Keratinocyte (primary cell): ENCODE measurements at regions not wholly inside any gene's neighbourhood (a gene's known extent, or its start where the extent isn't known, plus 50 kb on each side); places are given as distances from the start of the nearest gene placed in this dataset.

ENCODE experiments used
- DNase-seq: peaks from one replicate; pipeline ENCODE4 v3.0.0-alpha.2; 2011; ENCODE audit warnings: low read depth, missing footprints, low spot score
- FAIRE-seq: peaks from 2 replicates; lab custom pipeline; 2011; peaks lifted over from hg19 to GRCh38; lab: Jason Lieb, UNC
- H2AFZ ChIP-seq: 2 replicates; pipeline ENCODE4 v1.6.0; 2012; ENCODE audit warnings: low read length, control low read depth, inconsistent platforms; ENCODE audit not compliant: control insufficient read depth
- H3K27ac ChIP-seq: 2 replicates; pipeline ENCODE4 v1.5.1; 2011; ENCODE audit warnings: low read length; ENCODE audit not compliant: control insufficient read depth, insufficient read depth
- H3K27me3 ChIP-seq: 3 replicates; pipeline ENCODE4 v1.6.0; 2011; ENCODE audit warnings: low read length; ENCODE audit not compliant: control insufficient read depth, insufficient read depth; ENCODE audit errors: extremely low read depth
- H3K36me3 ChIP-seq, 2 experiments: 2 replicates in 1 of 2; 3 replicates in 1 of 2; pipeline ENCODE4 v1.5.1; 2011; ENCODE audit warnings: low read length in 2 of 2, mild to moderate bottlenecking in 1 of 2; ENCODE audit not compliant: control insufficient read depth in 2 of 2, insufficient read depth in 2 of 2; ENCODE audit errors: extremely low read depth in 1 of 2
- H3K4me1 ChIP-seq: 3 replicates; pipeline ENCODE4 v1.5.1; 2011; ENCODE audit warnings: low read length; ENCODE audit not compliant: control insufficient read depth, insufficient read depth; ENCODE audit errors: extremely low read depth
- H3K4me2 ChIP-seq: 3 replicates; pipeline ENCODE4 v1.6.0; 2011; ENCODE audit warnings: low read depth, low read length; ENCODE audit not compliant: control insufficient read depth, insufficient read depth; ENCODE audit errors: extremely low read depth
- H3K4me3 ChIP-seq, 3 experiments: fragments of 200-600 bp in 1 of 3; sonication (generic) in 1 of 3; 2 replicates in 2 of 3; 3 replicates in 1 of 3; pipeline ENCODE4 v1.5.1; 2011 to 2016; ENCODE audit warnings: low read length in 3 of 3, mild to moderate bottlenecking in 3 of 3, control low read depth in 2 of 3, inconsistent platforms in 1 of 3, low read depth in 1 of 3, mixed read lengths in 1 of 3, mixed run types in 1 of 3, moderate library complexity in 1 of 3; ENCODE audit not compliant: control insufficient read depth in 2 of 3, insufficient read depth in 2 of 3; ENCODE audit errors: extremely low read depth in 1 of 3
- H3K79me2 ChIP-seq: 2 replicates; pipeline ENCODE4 v1.6.0; 2012; ENCODE audit warnings: low read length; ENCODE audit not compliant: control insufficient read depth, insufficient read depth
- H3K9ac ChIP-seq: 3 replicates; pipeline ENCODE4 v1.6.0; 2011; ENCODE audit warnings: low read length; ENCODE audit not compliant: control insufficient read depth, insufficient read depth; ENCODE audit errors: extremely low read depth
- H3K9me1 ChIP-seq: 3 replicates; pipeline ENCODE4 v1.6.0; 2011; ENCODE audit warnings: low read length; ENCODE audit not compliant: control insufficient read depth, insufficient read depth; ENCODE audit errors: extremely low read depth
- H3K9me3 ChIP-seq: 2 replicates; pipeline ENCODE4 v1.5.1; 2012; ENCODE audit warnings: low read depth, low read length; ENCODE audit not compliant: control insufficient read depth
- H4K20me1 ChIP-seq: 3 replicates; pipeline ENCODE4 v1.6.0; 2011; ENCODE audit warnings: low read length; ENCODE audit not compliant: control insufficient read depth, insufficient read depth; ENCODE audit errors: extremely low read depth
- EZH2 ChIP-seq: IDR thresholded peaks from one replicate; pipeline ENCODE4 v1.6.1; 2012; ENCODE audit warnings: inconsistent platforms, mild to moderate bottlenecking, low read length, moderate library complexity
- dilution Hi-C: fragments of 300-500 bp; cut with MboI; formaldehyde crosslinking; loops from one replicate; pipeline ENCODE4 v1.7.0; 2020; ENCODE audit warnings: low sequenced_read_pairs; ENCODE audit not compliant: extremely low pct_ligation_motif_present
- TF ChIP-seq, protein P1 (sequence below), 3 experiments: IDR thresholded peaks in 1 of 3; conservative IDR thresholded peaks in 1 of 3; optimal IDR thresholded peaks in 1 of 3; 2 replicates in 2 of 3; 3 replicates in 1 of 3; pipeline versions ENCODE3 to v1.5.1; 2011; ENCODE audit warnings: low read length in 3 of 3, mild to moderate bottlenecking in 3 of 3, moderate library complexity in 2 of 3, control low read depth in 1 of 3, inconsistent platforms in 1 of 3; ENCODE audit not compliant: insufficient read depth in 2 of 3; ENCODE audit errors: extremely low read depth in 1 of 3

DNA sequence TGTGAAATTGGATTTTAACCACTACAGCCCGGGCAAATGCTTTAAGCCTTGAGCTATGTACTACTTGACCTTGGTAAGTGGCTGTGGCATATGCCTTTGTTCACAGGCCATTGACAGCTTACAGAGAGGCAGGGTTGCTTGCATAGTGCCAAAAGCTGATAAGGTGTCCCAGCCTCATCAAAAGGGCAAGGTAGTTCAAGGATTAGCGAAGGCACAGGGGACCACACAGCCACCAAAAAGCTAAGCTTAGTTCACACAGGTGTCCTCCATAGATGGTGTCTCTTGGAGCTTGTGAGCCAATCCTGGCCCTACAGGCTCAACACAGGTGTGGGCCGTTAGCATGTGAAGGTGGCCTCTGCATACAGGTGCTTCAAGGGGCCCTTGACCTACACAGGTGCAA, 86.8 kb downstream of the ZNF622 start:
- DNase-seq = no peak
- Histone ChIP-seq H3K9me3 (no peaks in the 10 kb centered on the region), H2AFZ (no peak overlapping the region), H3K4me3 (no peak overlapping the region), H3K79me2 (no peaks in the 10 kb centered on the region), H4K20me1 (no peaks in the 10 kb centered on the region), H3K27me3 (no peaks in the 10 kb centered on the region), H3K36me3 (no peaks in the 10 kb centered on the region), H3K4me1 (no peaks in the 10 kb centered on the region), H3K9me1 (no peaks in the 10 kb centered on the region), H3K4me2 (no peak overlapping the region), H3K9ac (no peak overlapping the region), H3K27ac (no peak overlapping the region)
- FAIRE-seq = no peak
- TF ChIP-seq, protein P1, sequence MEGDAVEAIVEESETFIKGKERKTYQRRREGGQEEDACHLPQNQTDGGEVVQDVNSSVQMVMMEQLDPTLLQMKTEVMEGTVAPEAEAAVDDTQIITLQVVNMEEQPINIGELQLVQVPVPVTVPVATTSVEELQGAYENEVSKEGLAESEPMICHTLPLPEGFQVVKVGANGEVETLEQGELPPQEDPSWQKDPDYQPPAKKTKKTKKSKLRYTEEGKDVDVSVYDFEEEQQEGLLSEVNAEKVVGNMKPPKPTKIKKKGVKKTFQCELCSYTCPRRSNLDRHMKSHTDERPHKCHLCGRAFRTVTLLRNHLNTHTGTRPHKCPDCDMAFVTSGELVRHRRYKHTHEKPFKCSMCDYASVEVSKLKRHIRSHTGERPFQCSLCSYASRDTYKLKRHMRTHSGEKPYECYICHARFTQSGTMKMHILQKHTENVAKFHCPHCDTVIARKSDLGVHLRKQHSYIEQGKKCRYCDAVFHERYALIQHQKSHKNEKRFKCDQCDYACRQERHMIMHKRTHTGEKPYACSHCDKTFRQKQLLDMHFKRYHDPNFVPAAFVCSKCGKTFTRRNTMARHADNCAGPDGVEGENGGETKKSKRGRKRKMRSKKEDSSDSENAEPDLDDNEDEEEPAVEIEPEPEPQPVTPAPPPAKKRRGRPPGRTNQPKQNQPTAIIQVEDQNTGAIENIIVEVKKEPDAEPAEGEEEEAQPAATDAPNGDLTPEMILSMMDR (optimal IDR thresholded peaks at IDR 0.05 in 1 of 3, IDR thresholded peaks at IDR 0.05 in 1 of 3, conservative IDR thresholded peaks at IDR 0.05 in 1 of 3; ENCODE audit: extremely low read depth in 1 of 3, insufficient read depth in 2 of 3, low read length in 3 of 3) = no peak
- no peak for TF ChIP-seq EZH2
- dilution Hi-C loops = no loop called here

DNA sequence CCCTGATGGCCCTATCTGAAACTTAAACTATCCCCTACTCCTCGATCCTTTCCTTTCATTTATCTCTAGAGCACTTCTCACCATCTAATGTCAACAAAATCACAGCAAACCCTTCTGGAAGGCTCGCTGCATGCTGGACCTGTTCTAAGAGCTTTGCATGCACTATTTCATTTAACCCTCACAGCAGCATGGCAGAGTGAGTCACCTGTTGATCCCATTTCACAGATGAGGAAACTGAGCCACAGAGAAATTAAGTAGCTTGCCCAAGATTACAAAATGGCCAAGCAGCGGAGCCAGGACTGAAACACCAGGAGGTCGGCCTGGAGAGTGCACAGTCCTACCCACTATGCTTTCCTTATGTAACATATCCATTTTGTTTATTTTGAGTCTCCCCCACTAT, 93.1 kb downstream of the ZNF622 start:
- Histone ChIP-seq H3K4me2 (no peak overlapping the region), H3K4me3 (no peak overlapping the region), H3K27me3 (no peaks in the 10 kb centered on the region), H4K20me1 (no peaks in the 10 kb centered on the region), H3K9me3 (no peaks in the 10 kb centered on the region), H3K4me1 (no peaks in the 10 kb centered on the region), H3K79me2 (no peaks in the 10 kb centered on the region), H3K27ac (no peak overlapping the region), H3K9ac (no peak overlapping the region), H3K9me1 (no peaks in the 10 kb centered on the region), H3K36me3 (no peaks in the 10 kb centered on the region), H2AFZ (no peak overlapping the region)
- no peak for TF ChIP-seq EZH2
- TF ChIP-seq, protein P1 (optimal IDR thresholded peaks at IDR 0.05 in 1 of 3, IDR thresholded peaks at IDR 0.05 in 1 of 3, conservative IDR thresholded peaks at IDR 0.05 in 1 of 3; ENCODE audit: extremely low read depth in 1 of 3, insufficient read depth in 2 of 3, low read length in 3 of 3) = no peak
- DNase-seq (no peak), FAIRE-seq (no peak)
- dilution Hi-C loops = no loop called here
